OCI-LY3 (cell line): ENCODE measurements at regions not wholly inside any gene's neighbourhood (a gene's known extent, or its start where the extent isn't known, plus 50 kb on each side); places are given as distances from the start of the nearest gene placed in this dataset.

Experiments
- EZH2phosphoT487 ChIP-seq: fragments of 200-600 bp; shearing (Covaris generic); IDR thresholded peaks from 2 replicates; pipeline ENCODE4 v1.6.1; 2018; ENCODE audit warnings: antibody characterized with exemption, mixed run types, low read depth
- TF ChIP-seq, protein P1 (sequence below): fragments of 200-600, 300-600 bp; sonication (generic); IDR thresholded peaks from 2 replicates; pipeline ENCODE4 v1.5.1; 2014; ENCODE audit warnings: antibody characterized with exemption, low read length, low read depth

DNA sequence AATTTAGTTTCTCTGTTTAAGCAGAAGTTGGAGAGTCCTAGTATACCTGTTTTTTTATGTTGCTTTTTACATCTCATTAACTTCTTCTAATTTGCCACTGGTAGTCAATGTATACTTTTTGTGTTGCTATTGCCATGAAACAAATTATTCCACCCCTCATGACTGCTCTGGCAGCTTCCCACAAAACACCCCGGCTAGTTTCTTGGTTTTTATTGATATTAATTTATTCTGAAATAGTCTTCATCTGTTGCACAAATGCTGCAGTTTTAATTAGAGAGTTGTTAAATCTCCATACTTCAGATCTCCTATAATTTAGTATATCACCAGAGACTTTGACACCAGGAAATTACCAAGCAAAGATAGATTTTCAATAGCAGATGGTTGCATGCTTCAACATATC lies 1159.3 kb upstream of the PRR20A start:
- TF ChIP-seq, protein P1, sequence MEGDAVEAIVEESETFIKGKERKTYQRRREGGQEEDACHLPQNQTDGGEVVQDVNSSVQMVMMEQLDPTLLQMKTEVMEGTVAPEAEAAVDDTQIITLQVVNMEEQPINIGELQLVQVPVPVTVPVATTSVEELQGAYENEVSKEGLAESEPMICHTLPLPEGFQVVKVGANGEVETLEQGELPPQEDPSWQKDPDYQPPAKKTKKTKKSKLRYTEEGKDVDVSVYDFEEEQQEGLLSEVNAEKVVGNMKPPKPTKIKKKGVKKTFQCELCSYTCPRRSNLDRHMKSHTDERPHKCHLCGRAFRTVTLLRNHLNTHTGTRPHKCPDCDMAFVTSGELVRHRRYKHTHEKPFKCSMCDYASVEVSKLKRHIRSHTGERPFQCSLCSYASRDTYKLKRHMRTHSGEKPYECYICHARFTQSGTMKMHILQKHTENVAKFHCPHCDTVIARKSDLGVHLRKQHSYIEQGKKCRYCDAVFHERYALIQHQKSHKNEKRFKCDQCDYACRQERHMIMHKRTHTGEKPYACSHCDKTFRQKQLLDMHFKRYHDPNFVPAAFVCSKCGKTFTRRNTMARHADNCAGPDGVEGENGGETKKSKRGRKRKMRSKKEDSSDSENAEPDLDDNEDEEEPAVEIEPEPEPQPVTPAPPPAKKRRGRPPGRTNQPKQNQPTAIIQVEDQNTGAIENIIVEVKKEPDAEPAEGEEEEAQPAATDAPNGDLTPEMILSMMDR = no peak
- TF ChIP-seq EZH2phosphoT487 = no peak
